ENCODE measurements at regions not wholly inside any gene's neighbourhood (a gene's known extent, or its start where the extent isn't known, plus 50 kb on each side); places are given as distances from the start of the nearest gene placed in this dataset.
"Not testable (repeated sequence)": the region's sequence is repeated elsewhere in the genome, so short reads cannot be mapped to it uniquely, and the experiment has no call there.

- Histone ChIP-seq H3K4me3 (ENCODE audit: low read length) (no peak overlapping the region), H3K9me3 (ENCODE audit: control insufficient read depth, insufficient read depth, low read length) (no peaks in the 10 kb centered on the region), H3K27me3 (ENCODE audit: control insufficient read depth, low read length) (no peaks in the 10 kb centered on the region), H3K36me3 (ENCODE audit: control insufficient read depth, low read length) (no peaks in the 10 kb centered on the region), H3K27ac (ENCODE audit: low read depth, low read length) (no peak overlapping the region), H3K4me1 (ENCODE audit: control insufficient read depth, low read length) (no peaks in the 10 kb centered on the region), H3F3A (ENCODE audit: control insufficient read depth, insufficient read depth) (no peaks in the 10 kb centered on the region), H4K20me1 (ENCODE audit: control insufficient read depth, insufficient read depth, low read depth, low read length) (no peaks in the 10 kb centered on the region), H3K4me2 (ENCODE audit: low read length) (no peak overlapping the region), H3K79me2 (ENCODE audit: control insufficient read depth, low read length) (no peaks in the 10 kb centered on the region), H3K9me2 (replicated peaks; ENCODE audit: control insufficient read depth, low read length) (no peaks in the 10 kb centered on the region)
- TF ChIP-seq EZH2phosphoT487 (IDR thresholded peaks at IDR 0.05; ENCODE audit: borderline replicate concordance, low read length), result no peak
- TF ChIP-seq CTCF (IDR thresholded peaks at IDR 0.05; ENCODE audit: low read depth, low read length, poor library complexity, severe bottlenecking), result no peak
Observed at GRCh38 chr6:121694801-121695251, 259.4 kb downstream of the GJA1 start.

GRCh38 chr6:121695329-121695728 lies 259.9 kb downstream of the GJA1 start:
- Histone ChIP-seq H3K36me3 (ENCODE audit: control insufficient read depth, low read length) (no peaks in the 10 kb centered on the region), H3F3A (ENCODE audit: control insufficient read depth, insufficient read depth) (no peaks in the 10 kb centered on the region), H3K9me2 (replicated peaks; ENCODE audit: control insufficient read depth, low read length) (no peaks in the 10 kb centered on the region), H3K4me2 (ENCODE audit: low read length) (no peak overlapping the region), H3K4me3 (ENCODE audit: low read length) (no peak overlapping the region), H3K27ac (ENCODE audit: low read depth, low read length) (no peak overlapping the region), H3K79me2 (ENCODE audit: control insufficient read depth, low read length) (no peaks in the 10 kb centered on the region), H3K9me3 (ENCODE audit: control insufficient read depth, insufficient read depth, low read length) (no peaks in the 10 kb centered on the region), H3K4me1 (ENCODE audit: control insufficient read depth, low read length) (no peaks in the 10 kb centered on the region), H3K27me3 (ENCODE audit: control insufficient read depth, low read length) (no peaks in the 10 kb centered on the region), H4K20me1 (ENCODE audit: control insufficient read depth, insufficient read depth, low read depth, low read length) (no peaks in the 10 kb centered on the region)
- TF ChIP-seq CTCF (IDR thresholded peaks at IDR 0.05; ENCODE audit: low read depth, low read length, poor library complexity, severe bottlenecking) (no peak), EZH2phosphoT487 (IDR thresholded peaks at IDR 0.05; ENCODE audit: borderline replicate concordance, low read length) (no peak)

DNA sequence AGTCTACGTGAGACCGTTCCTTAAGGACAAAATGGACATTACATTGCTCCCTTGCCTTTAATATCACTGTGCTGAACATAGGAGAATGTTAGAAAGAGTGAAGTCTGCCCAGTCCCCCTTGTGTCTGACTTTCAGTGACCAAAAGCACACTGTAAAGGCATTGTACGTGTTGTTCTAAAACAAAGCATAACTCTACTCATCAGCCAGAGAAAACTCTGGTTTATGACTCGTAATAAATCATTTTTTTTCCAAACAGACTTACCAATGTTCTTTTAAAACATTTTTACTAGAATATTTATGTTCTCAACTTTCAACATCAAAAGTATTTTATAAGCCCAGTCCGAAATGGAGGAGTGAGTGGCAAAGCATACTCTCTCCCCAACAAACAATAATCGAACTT lies 262.5 kb downstream of the GJA1 start:
- Histone ChIP-seq H3F3A (ENCODE audit: control insufficient read depth, insufficient read depth) (no peaks in the 10 kb centered on the region), H3K36me3 (ENCODE audit: control insufficient read depth, low read length) (no peaks in the 10 kb centered on the region), H3K4me3 (ENCODE audit: low read length) (no peak overlapping the region), H3K4me2 (ENCODE audit: low read length) (no peak overlapping the region), H3K9me2 (replicated peaks; ENCODE audit: control insufficient read depth, low read length) (no peaks in the 10 kb centered on the region), H3K27ac (ENCODE audit: low read depth, low read length) (no peak overlapping the region), H3K27me3 (ENCODE audit: control insufficient read depth, low read length) (no peaks in the 10 kb centered on the region), H4K20me1 (ENCODE audit: control insufficient read depth, insufficient read depth, low read depth, low read length) (no peaks in the 10 kb centered on the region), H3K79me2 (ENCODE audit: control insufficient read depth, low read length) (no peaks in the 10 kb centered on the region), H3K4me1 (ENCODE audit: control insufficient read depth, low read length) (no peaks in the 10 kb centered on the region), H3K9me3 (ENCODE audit: control insufficient read depth, insufficient read depth, low read length) (no peaks in the 10 kb centered on the region)
- TF ChIP-seq CTCF (IDR thresholded peaks at IDR 0.05; ENCODE audit: low read depth, low read length, poor library complexity, severe bottlenecking) (no peak), EZH2phosphoT487 (IDR thresholded peaks at IDR 0.05; ENCODE audit: borderline replicate concordance, low read length) (no peak)

- Histone ChIP-seq H3K9me3 (ENCODE audit: control insufficient read depth, insufficient read depth, low read length) (no peaks in the 10 kb centered on the region), H3K36me3 (ENCODE audit: control insufficient read depth, low read length) (no peaks in the 10 kb centered on the region), H3K27ac (ENCODE audit: low read depth, low read length) (no peak overlapping the region), H3K27me3 (ENCODE audit: control insufficient read depth, low read length) (no peaks in the 10 kb centered on the region), H3K9me2 (replicated peaks; ENCODE audit: control insufficient read depth, low read length) (no peaks in the 10 kb centered on the region), H3F3A (ENCODE audit: control insufficient read depth, insufficient read depth) (no peaks in the 10 kb centered on the region), H3K4me1 (ENCODE audit: control insufficient read depth, low read length) (no peaks in the 10 kb centered on the region), H4K20me1 (ENCODE audit: control insufficient read depth, insufficient read depth, low read depth, low read length) (no peaks in the 10 kb centered on the region), H3K79me2 (ENCODE audit: control insufficient read depth, low read length) (no peaks in the 10 kb centered on the region), H3K4me3 (ENCODE audit: low read length) (no peak overlapping the region), H3K4me2 (ENCODE audit: low read length) (no peak overlapping the region)
- TF ChIP-seq CTCF (IDR thresholded peaks at IDR 0.05; ENCODE audit: low read depth, low read length, poor library complexity, severe bottlenecking) (no peak), EZH2phosphoT487 (IDR thresholded peaks at IDR 0.05; ENCODE audit: borderline replicate concordance, low read length) (no peak)
Observed at GRCh38 chr6:121698617-121699016, 263.2 kb downstream of the GJA1 start.

GRCh38 chr6:121703129-121703528 lies 267.7 kb downstream of the GJA1 start:
- not testable (repeated sequence) for H3K4me2 ChIP-seq (ENCODE audit: low read length); H3K4me3 ChIP-seq (ENCODE audit: low read length); H3K9me2 ChIP-seq (replicated peaks; ENCODE audit: control insufficient read depth, low read length); H3F3A ChIP-seq (ENCODE audit: control insufficient read depth, insufficient read depth); H3K27ac ChIP-seq (ENCODE audit: low read depth, low read length); H3K79me2 ChIP-seq (ENCODE audit: control insufficient read depth, low read length); H3K27me3 ChIP-seq (ENCODE audit: control insufficient read depth, low read length); H3K4me1 ChIP-seq (ENCODE audit: control insufficient read depth, low read length); H3K9me3 ChIP-seq (ENCODE audit: control insufficient read depth, insufficient read depth, low read length); H3K36me3 ChIP-seq (ENCODE audit: control insufficient read depth, low read length); H4K20me1 ChIP-seq (ENCODE audit: control insufficient read depth, insufficient read depth, low read depth, low read length)

All from DOHH2 (cell line).